OCI-LY7 (cell line): ENCODE measurements at regions not wholly inside any gene's neighbourhood (a gene's known extent, or its start where the extent isn't known, plus 50 kb on each side); places are given as distances from the start of the nearest gene placed in this dataset.

Experiments used
- BruUV-seq: library from RNA; stranded (reverse); fragments of 400-500 nt; replicated peaks from 2 replicates; lab custom pipeline; 2021; lab: Mats Ljungman, UMichigan
- CTCF ChIA-PET: fragments of 300-600 bp; sonication (Branson Sonifier 250); formaldehyde crosslinking; loops from one replicate; lab custom pipeline; 2022; ENCODE audit warnings: antibody characterized with exemption; ENCODE audit not compliant: unreplicated experiment; lab: Charles Lee
- POLR2A ChIA-PET: fragments of 300-600 bp; sonication (Branson Sonifier 250); formaldehyde crosslinking; loops from one replicate; lab custom pipeline; 2022; ENCODE audit warnings: antibody characterized with exemption; lab: Charles Lee
- DNase-seq: peaks from one replicate; pipeline ENCODE4 v3.0.0-alpha.2; 2015; ENCODE audit warnings: low spot score
- H2AFZ ChIP-seq: fragments of 200-600 bp; sonication (generic), shearing (Covaris generic); 2 replicates; pipeline ENCODE4 v1.6.1; 2014; ENCODE audit warnings: mild to moderate bottlenecking, antibody characterized with exemption, low read length, moderate library complexity
- H3K27ac ChIP-seq: fragments of 200-600 bp; sonication (generic); 2 replicates; pipeline ENCODE4 v1.5.1; 2014; ENCODE audit warnings: mixed run types, low read depth, mild to moderate bottlenecking, moderate library complexity, low read length, inconsistent platforms; ENCODE audit not compliant: poor library complexity, severe bottlenecking
- H3K36me3 ChIP-seq: fragments of 200-600 bp; sonication (generic); 2 replicates; pipeline ENCODE4 v1.6.1; 2014; ENCODE audit warnings: mild to moderate bottlenecking, antibody characterized with exemption, low read length, moderate library complexity, mixed read lengths; ENCODE audit not compliant: insufficient read depth
- H3K4me1 ChIP-seq: fragments of 200-600 bp; sonication (generic); 2 replicates; pipeline ENCODE4 v1.5.1; 2014; ENCODE audit warnings: mild to moderate bottlenecking, low read length; ENCODE audit not compliant: insufficient read depth, poor library complexity, severe bottlenecking
- H3K4me2 ChIP-seq: fragments of 200-600 bp; sonication (generic); 2 replicates; pipeline ENCODE4 v1.6.1; 2014; ENCODE audit warnings: mild to moderate bottlenecking, low read length
- H3K4me3 ChIP-seq: fragments of 200-600 bp; sonication (generic); 2 replicates; pipeline ENCODE4 v1.5.1; 2014; ENCODE audit warnings: mild to moderate bottlenecking, low read depth, low read length; ENCODE audit not compliant: poor library complexity, severe bottlenecking
- H3K79me2 ChIP-seq: fragments of 200-600 bp; sonication (generic); 2 replicates; pipeline ENCODE4 v1.6.1; 2016; ENCODE audit warnings: low read depth, mild to moderate bottlenecking, low read length, moderate library complexity, mixed read lengths; ENCODE audit not compliant: insufficient read depth
- H3K9me2 ChIP-seq: fragments of 200-600 bp; sonication (generic); 2 replicates; pipeline ENCODE4 v1.6.1; 2016; ENCODE audit warnings: mild to moderate bottlenecking, low read length, mixed read lengths; ENCODE audit not compliant: insufficient read depth
- H3K9me3 ChIP-seq: fragments of 200-600 bp; sonication (generic); 2 replicates; pipeline ENCODE4 v1.6.1; 2014; ENCODE audit warnings: mild to moderate bottlenecking, mixed run types, low read length, mixed read lengths
- H4K20me1 ChIP-seq: fragments of 200-600 bp; sonication (generic); 2 replicates; pipeline ENCODE4 v1.6.1; 2014; ENCODE audit warnings: mild to moderate bottlenecking, antibody characterized with exemption, low read length, moderate library complexity, mixed read lengths; ENCODE audit not compliant: insufficient read depth
- CTCF ChIP-seq: fragments of 200-600 bp; sonication (generic); conservative IDR thresholded peaks from 2 replicates; pipeline ENCODE4 v1.5.1; 2014; ENCODE audit warnings: mild to moderate bottlenecking, antibody characterized with exemption, low read length, moderate library complexity, mixed read lengths
- EZH2phosphoT487 ChIP-seq: fragments of 200-600 bp; sonication (generic); IDR thresholded peaks from 2 replicates; pipeline ENCODE4 v1.6.1; 2018; ENCODE audit warnings: low read depth, borderline replicate concordance, mild to moderate bottlenecking, mixed run types, antibody characterized with exemption, low read length, moderate library complexity, mixed read lengths
- intact Hi-C: fragments of 100-400 bp; cut with micrococcal nuclease; formaldehyde crosslinking; loops from one replicate; pipeline ENCODE4 v1.10.0; 2022; ENCODE audit not compliant: unreplicated experiment

GRCh38 chr16:9603316-9603715 is 511.9 kb downstream of the HAPSTR1 start:
- peak; percentile 21 for DNase-seq
- POLR2A ChIA-PET = no interaction called here
- CTCF ChIA-PET = no interaction called here
- no peaks in the 10 kb centered on the region for H3K9me3 ChIP-seq
- intact Hi-C loops = no loop called here
- TF ChIP-seq EZH2phosphoT487 = no peak
- no peak overlapping the region for H3K4me3 ChIP-seq
- BruUV-seq = no TSS peak
- H4K20me1 ChIP-seq = no peaks in the 10 kb centered on the region
- H3K27ac ChIP-seq = no peak overlapping the region
- no peaks in the 10 kb centered on the region for H3K9me2 ChIP-seq
- no peak overlapping the region; the same call in 1 of the 2 replicates for H2AFZ ChIP-seq
- H3K79me2 ChIP-seq = no peaks in the 10 kb centered on the region
- peak overlapping the region; percentile 8; the same call in 1 of the 2 replicates for H3K4me2 ChIP-seq
- H3K36me3 ChIP-seq = no peaks in the 10 kb centered on the region
- no peaks in the 10 kb centered on the region for H3K4me1 ChIP-seq

- Histone ChIP-seq H2AFZ (no peak overlapping the region), H3K9me3 (no peaks in the 10 kb centered on the region), H3K4me3 (no peak overlapping the region), H3K4me1 (no peaks in the 10 kb centered on the region), H3K79me2 (no peaks in the 10 kb centered on the region), H3K36me3 (no peaks in the 10 kb centered on the region), H3K4me2 (no peak overlapping the region), H3K9me2 (no peaks in the 10 kb centered on the region), H4K20me1 (no peaks in the 10 kb centered on the region), H3K27ac (no peak overlapping the region)
- intact Hi-C loops = no loop called here
- ChIA-PET POLR2A (no interaction called here), CTCF (no interaction called here)
- DNase-seq = no peak
- no TSS peak for BruUV-seq
- TF ChIP-seq EZH2phosphoT487 (no peak), CTCF (no peak)
Observed at GRCh38 chr16:9607515-9608230, 516.2 kb downstream of the HAPSTR1 start.

GRCh38 chr16:9610727-9611126 is 519.3 kb downstream of the HAPSTR1 start:
- no TSS peak for BruUV-seq

More at GRCh38 chr16:9610727-9611126, 519.3 kb downstream of the HAPSTR1 start:
- DNase-seq = no peak
- Histone ChIP-seq H4K20me1 (no peaks in the 10 kb centered on the region), H3K4me3 (no peak overlapping the region), H2AFZ (no peak overlapping the region), H3K9me3 (no peaks in the 10 kb centered on the region), H3K27ac (no peak overlapping the region), H3K4me1 (no peaks in the 10 kb centered on the region), H3K36me3 (no peaks in the 10 kb centered on the region), H3K79me2 (no peaks in the 10 kb centered on the region), H3K4me2 (no peak overlapping the region), H3K9me2 (no peaks in the 10 kb centered on the region)
- ChIA-PET POLR2A (interaction anchor here (0.6 kb wide), 1 partner anchor 1621 kb away, joined by 3 read pairs; no protein-coding TSS in a partner anchor), CTCF (no interaction called here)
- TF ChIP-seq EZH2phosphoT487 (no peak), CTCF (no peak)
- intact Hi-C loops = no loop called here
